Type B pancreatic cell (in vitro differentiated cells): ENCODE measurements at regions not wholly inside any gene's neighbourhood (a gene's known extent, or its start where the extent isn't known, plus 50 kb on each side); places are given as distances from the start of the nearest gene placed in this dataset.

Experiments
- DNase-seq: peaks from one replicate; pipeline ENCODE4 v3.0.0; 2021; ENCODE audit warnings: mixed read lengths; ENCODE audit not compliant: unreplicated experiment; ENCODE audit errors: extremely low spot score
- H3K27ac Mint-ChIP-seq: 2 replicates; pipeline ENCODE4 v1.8.0; 2021; ENCODE audit warnings: mild to moderate bottlenecking, mixed read lengths
- H3K27me3 Mint-ChIP-seq: 2 replicates; pipeline ENCODE4 v1.8.0; 2021; ENCODE audit warnings: mixed read lengths
- H3K36me3 Mint-ChIP-seq: 2 replicates; pipeline ENCODE4 v1.8.0; 2021; ENCODE audit warnings: mixed read lengths
- H3K4me1 Mint-ChIP-seq: one replicate; pipeline ENCODE4 v1.8.0; 2021; ENCODE audit warnings: mixed read lengths; ENCODE audit not compliant: unreplicated experiment
- H3K4me3 Mint-ChIP-seq: 2 replicates; pipeline ENCODE4 v1.8.0; 2021; ENCODE audit warnings: mild to moderate bottlenecking, mixed read lengths
- H3K9me3 Mint-ChIP-seq: 2 replicates; pipeline ENCODE4 v1.8.0; 2021; ENCODE audit warnings: mixed read lengths
- TF ChIP-seq, protein P1 (sequence below): fragments of 200-600 bp; sonication (generic); conservative IDR thresholded peaks from 2 replicates; pipeline ENCODE4 v1.5.0; 2021; ENCODE audit warnings: antibody characterized with exemption, mild to moderate bottlenecking

DNA sequence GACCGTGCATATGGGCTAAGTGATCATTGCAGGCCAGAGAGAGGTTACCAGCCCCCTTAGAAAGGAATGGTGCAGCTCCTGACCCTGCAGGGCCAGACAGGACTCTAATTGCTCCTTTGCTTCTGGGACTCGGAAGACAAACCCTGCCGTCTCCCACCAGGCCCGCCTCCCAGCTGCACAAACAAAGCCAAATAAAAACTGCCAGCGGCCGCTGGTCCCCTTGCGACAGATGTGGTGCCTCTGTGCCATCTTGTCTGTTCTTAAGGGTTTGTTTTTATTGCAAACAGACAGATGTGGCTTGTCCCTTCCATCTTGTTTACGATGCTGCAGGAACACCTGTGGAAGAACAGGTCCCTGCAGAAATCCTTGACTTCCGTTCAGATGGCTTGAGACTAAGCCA lies 434.4 kb upstream of the TSHZ3 start:
- Mint-ChIP-seq H3K4me3 (no peak overlapping the region), H3K27ac (no peak overlapping the region), H3K9me3 (no peaks in the 10 kb centered on the region), H3K27me3 (no peaks in the 10 kb centered on the region), H3K36me3 (no peaks in the 10 kb centered on the region), H3K4me1 (peaks cover 18% of the 10 kb centered on the region)
- TF ChIP-seq, protein P1, sequence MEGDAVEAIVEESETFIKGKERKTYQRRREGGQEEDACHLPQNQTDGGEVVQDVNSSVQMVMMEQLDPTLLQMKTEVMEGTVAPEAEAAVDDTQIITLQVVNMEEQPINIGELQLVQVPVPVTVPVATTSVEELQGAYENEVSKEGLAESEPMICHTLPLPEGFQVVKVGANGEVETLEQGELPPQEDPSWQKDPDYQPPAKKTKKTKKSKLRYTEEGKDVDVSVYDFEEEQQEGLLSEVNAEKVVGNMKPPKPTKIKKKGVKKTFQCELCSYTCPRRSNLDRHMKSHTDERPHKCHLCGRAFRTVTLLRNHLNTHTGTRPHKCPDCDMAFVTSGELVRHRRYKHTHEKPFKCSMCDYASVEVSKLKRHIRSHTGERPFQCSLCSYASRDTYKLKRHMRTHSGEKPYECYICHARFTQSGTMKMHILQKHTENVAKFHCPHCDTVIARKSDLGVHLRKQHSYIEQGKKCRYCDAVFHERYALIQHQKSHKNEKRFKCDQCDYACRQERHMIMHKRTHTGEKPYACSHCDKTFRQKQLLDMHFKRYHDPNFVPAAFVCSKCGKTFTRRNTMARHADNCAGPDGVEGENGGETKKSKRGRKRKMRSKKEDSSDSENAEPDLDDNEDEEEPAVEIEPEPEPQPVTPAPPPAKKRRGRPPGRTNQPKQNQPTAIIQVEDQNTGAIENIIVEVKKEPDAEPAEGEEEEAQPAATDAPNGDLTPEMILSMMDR: no peak
- peak; percentile 64 for DNase-seq

DNA sequence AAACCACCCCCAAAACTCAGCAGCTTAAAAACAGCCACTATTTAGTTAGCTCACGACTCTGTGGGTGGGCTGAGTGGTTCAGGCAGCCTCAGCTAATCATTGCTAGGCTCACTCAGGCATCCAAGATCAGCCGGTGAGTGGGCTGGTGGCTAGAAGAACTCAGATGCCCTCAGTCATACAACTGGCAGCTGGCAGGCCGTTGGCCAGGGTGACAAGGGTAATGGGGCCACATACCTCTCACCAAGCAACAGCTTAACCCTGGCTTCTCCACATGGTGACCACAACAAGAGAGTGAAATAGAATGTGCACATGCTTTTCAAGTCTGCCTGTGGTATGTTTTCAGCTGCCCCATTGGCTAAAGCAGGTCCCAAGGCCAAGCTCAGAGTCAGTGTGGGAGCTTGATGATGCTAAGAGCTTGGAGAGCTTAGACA lies 435.4 kb upstream of the TSHZ3 start:
- no peak for DNase-seq
- no peaks in the 10 kb centered on the region for H3K9me3 Mint-ChIP-seq
- H3K4me1 Mint-ChIP-seq: peaks cover 18% of the 10 kb centered on the region

DNA sequence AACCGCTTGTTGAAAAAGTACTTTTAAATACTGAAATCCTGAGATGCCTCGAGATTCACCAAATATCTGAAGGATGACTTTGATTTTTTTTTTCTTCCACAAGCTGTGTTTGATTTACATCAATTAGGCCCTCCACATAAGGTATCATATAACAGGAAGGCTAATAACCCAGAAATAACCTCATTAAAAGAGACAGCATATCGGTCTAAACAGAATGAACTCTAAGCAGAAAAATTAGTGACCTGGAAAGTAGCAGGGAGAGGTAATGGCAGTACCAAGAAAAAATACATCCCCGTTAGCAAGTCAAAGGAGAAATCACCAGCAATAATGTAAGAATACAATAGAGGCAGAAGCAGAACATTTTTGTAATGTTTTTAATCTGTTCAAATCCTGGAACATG lies 452.4 kb upstream of the TSHZ3 start:
- Mint-ChIP-seq H3K36me3 (no peaks in the 10 kb centered on the region), H3K9me3 (no peaks in the 10 kb centered on the region), H3K4me3 (no peak overlapping the region), H3K27ac (no peak overlapping the region), H3K27me3 (peaks cover 3% of the 10 kb centered on the region), H3K4me1 (peaks cover 11% of the 10 kb centered on the region)
- TF ChIP-seq, protein P1: no peak
- DNase-seq: no peak

More for the DNA sequence above, 435.4 kb upstream of the TSHZ3 start:
- no peak overlapping the region for H3K27ac Mint-ChIP-seq
- no peak overlapping the region for H3K4me3 Mint-ChIP-seq
- no peaks in the 10 kb centered on the region for H3K36me3 Mint-ChIP-seq
- H3K27me3 Mint-ChIP-seq: no peaks in the 10 kb centered on the region
- TF ChIP-seq, protein P1: no peak

DNA sequence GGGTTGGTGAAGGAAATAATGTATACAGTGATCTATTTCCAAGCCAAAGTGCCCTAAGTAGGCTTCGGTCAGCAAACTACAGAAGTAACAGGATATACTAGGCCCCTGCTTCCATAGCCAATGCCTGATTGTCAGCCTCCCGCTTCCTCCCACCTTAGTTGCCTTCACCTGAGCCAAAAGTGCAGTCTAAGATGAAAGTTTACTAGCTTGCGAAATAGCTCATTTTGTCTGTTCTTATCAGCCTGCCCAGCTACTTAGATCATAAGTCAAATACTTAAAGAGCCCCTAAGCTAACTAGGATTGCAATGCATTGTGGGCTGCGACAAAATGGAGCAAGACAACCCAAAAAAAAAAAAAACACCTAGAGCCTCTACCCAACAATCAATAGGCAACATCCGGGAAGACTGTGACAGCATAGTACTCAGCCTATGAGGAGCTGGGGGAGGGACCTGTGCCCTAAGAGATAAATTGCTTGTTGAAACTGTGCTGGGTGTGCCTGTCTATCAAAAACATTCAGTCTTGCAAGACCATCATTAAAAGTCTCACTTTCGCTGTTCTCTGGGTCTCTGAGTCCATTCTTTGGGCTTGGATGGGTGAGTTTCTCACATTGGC lies 454.7 kb upstream of the TSHZ3 start:
- TF ChIP-seq, protein P1: no peak
- no peaks in the 10 kb centered on the region for H3K36me3 Mint-ChIP-seq
- no peak overlapping the region for H3K4me3 Mint-ChIP-seq
- peaks cover 3% of the 10 kb centered on the region for H3K27me3 Mint-ChIP-seq
- no peak for DNase-seq
- H3K27ac Mint-ChIP-seq: no peak overlapping the region
- no peaks in the 10 kb centered on the region for H3K9me3 Mint-ChIP-seq
- peaks cover 11% of the 10 kb centered on the region for H3K4me1 Mint-ChIP-seq

DNA sequence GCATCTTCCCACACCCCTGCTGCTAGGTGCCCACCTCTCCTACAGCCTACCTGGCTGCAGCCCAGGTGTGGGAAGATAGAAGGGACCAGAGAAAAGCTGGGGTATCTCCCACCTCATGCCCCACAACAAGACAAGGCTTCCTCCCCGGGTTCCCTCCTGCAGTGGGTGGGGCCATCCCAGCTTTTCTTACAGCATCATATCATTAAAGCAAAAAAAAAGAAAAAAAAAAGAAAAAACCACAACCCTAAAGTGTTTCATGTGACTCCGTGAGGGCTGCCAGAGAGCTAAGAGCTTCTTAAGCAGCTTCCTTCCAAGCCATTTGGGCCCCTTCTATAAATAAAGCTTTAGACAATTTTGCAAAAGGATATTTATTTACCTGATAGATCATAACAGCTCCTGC lies 455.4 kb upstream of the TSHZ3 start:
- H3K36me3 Mint-ChIP-seq: no peaks in the 10 kb centered on the region
- H3K27me3 Mint-ChIP-seq: peaks cover 3% of the 10 kb centered on the region
- no peak for DNase-seq
- no peak overlapping the region for H3K27ac Mint-ChIP-seq
- no peaks in the 10 kb centered on the region for H3K9me3 Mint-ChIP-seq
- TF ChIP-seq, protein P1: no peak
- no peak overlapping the region for H3K4me3 Mint-ChIP-seq
- peaks cover 11% of the 10 kb centered on the region for H3K4me1 Mint-ChIP-seq
